IPS DF 6.9 (cell line): ENCODE measurements at regions not wholly inside any gene's neighbourhood (a gene's known extent, or its start where the extent isn't known, plus 50 kb on each side); places are given as distances from the start of the nearest gene placed in this dataset.

Source experiments
- DNase-seq: peaks from one replicate; pipeline ENCODE4 v3.0.0-alpha.2; 2013; ENCODE audit warnings: low read depth, low spot score
- H3K27ac ChIP-seq: one replicate; pipeline ENCODE4 v1.5.1; 2013; ENCODE audit warnings: low read length, control low read depth
- H3K27me3 ChIP-seq: 2 replicates; pipeline ENCODE4 v1.6.1; 2013; ENCODE audit warnings: mild to moderate bottlenecking, low read length; ENCODE audit not compliant: control insufficient read depth, insufficient read depth
- H3K36me3 ChIP-seq: 2 replicates; pipeline ENCODE4 v1.6.1; 2013; ENCODE audit warnings: low read length; ENCODE audit not compliant: control insufficient read depth, insufficient read depth
- H3K4me1 ChIP-seq: 2 replicates; pipeline ENCODE4 v1.6.1; 2013; ENCODE audit warnings: low read length; ENCODE audit not compliant: control insufficient read depth, insufficient read depth
- H3K4me3 ChIP-seq: 2 replicates; pipeline ENCODE4 v1.5.1; 2013; ENCODE audit warnings: mild to moderate bottlenecking, low read length
- H3K9me3 ChIP-seq: 2 replicates; pipeline ENCODE4 v1.6.1; 2013; ENCODE audit warnings: low read length, inconsistent platforms; ENCODE audit not compliant: control insufficient read depth, insufficient read depth
- WGBS: extraction: QIAGEN DNeasy Blood & Tissue Kit; methylation state at CpG from one replicate; pipeline ENCODE4 v1.1.7; 2013; ENCODE audit warnings: mixed read lengths, missing lambda C conversion rate; ENCODE audit not compliant: insufficient read length, insufficient coverage; 5-methylcytosine and 5-hydroxymethylcytosine counted together

DNA sequence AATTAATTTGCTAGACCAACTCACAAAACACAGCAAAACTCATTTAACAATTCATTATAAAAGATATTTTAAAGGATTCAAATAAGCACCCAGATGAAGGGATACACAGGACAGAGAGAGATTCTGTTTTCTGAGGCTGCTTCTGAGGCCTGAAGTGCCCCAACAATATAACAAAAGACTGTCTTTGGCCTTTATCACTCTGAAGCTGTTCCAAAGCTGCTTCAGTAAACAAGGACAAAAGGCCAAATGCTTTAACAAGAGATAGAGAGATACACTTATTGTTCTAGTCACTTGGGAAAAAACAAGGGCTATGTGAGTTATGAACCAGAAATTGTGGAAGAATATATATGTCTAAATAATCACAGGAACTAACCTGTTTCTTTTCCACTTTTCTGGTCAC, 223.7 kb downstream of the CXCL12 start:
- DNase-seq = no peak
- H3K9me3 ChIP-seq = no peaks in the 10 kb centered on the region
- no peaks in the 10 kb centered on the region for H3K4me1 ChIP-seq
- H3K27ac ChIP-seq = no peak overlapping the region
- no peaks in the 10 kb centered on the region for H3K27me3 ChIP-seq
- H3K4me3 ChIP-seq = no peak overlapping the region
- no peaks in the 10 kb centered on the region for H3K36me3 ChIP-seq

DNA sequence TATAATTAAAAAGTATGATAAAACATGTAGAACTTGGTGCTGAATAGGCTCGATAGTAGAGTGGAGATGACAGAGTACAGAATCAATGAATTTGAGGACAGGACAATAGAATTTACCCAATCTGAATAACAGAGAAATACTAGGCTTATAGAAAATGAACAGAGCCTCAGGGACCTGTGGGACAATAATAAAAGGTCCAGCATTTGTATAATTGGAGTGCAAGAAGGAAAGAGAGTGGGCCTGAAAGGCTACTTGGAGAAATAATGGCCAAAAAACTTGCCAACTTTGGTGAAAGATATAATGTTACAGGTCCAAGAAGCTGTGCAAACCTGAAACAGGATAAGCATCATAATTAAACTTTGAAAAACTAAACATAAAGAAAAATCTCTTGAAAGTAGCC, 227.3 kb downstream of the CXCL12 start:
- Histone ChIP-seq H3K4me3 (no peak overlapping the region), H3K27ac (no peak overlapping the region), H3K36me3 (no peaks in the 10 kb centered on the region), H3K4me1 (no peaks in the 10 kb centered on the region), H3K9me3 (no peaks in the 10 kb centered on the region), H3K27me3 (no peaks in the 10 kb centered on the region)
- no peak for DNase-seq
- no CpG with 5 or more reads among the region's 1 CpG for WGBS

DNA sequence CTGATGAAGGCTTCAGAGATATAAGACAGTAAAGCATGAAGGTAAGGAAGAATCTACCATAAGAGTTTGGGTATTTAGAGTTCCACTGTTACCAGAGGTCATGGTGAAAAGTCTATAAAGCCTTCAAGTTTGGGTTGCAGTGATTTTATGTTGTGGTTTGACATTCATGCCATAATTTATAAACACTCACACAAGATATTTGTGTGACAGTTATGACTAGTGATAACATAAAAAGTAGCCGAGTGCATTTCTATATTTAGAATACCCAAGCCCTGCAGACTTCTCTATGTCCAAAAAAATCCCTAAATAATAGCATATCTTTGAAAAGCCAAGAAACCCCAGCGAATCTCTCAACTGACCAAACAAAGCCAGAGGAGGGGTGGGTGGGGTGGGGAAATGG, 229.9 kb downstream of the CXCL12 start:
- no CpG with 5 or more reads among the region's 2 CpGs for WGBS
- no peak for DNase-seq
- no peak overlapping the region for H3K4me3 ChIP-seq

DNA sequence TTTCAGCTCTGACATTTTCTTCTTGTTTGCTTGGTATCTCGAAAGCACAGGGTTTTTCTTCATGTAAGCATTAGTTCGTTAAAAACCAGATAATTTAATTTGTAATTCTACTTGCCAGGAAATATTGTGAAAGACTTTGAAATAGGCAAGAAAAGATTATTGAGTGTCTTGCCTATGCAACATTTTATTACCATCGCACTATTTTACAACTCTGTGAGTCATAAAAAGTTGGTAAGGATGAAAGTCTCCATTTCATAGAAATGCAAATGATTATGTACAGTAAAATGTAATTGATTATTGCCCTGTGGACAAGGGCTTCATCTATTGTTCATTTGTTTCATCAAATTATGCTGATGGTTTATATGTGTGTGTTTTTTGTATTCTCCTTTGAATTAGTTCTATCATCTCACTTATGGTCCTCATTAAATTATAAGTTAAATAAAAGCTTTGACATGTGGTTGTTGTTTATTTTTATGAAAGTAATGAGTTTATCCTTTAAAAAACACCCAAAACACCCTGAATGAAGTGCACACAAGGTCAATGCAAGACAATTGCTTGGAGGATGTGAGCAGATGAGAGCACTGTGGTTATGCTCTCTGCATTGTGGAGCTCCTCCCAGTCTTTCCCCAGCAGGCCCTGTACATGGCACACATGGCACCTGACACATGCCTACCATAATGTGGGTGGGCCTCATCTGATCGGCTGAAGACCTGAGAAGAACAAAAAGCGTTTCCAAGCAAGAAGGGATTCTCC, 230.8 kb downstream of the CXCL12 start:
- no peaks in the 10 kb centered on the region for H3K27me3 ChIP-seq
- WGBS = no CpG with 5 or more reads among the region's 5 CpGs

More for the DNA sequence above, 229.9 kb downstream of the CXCL12 start:
- Histone ChIP-seq H3K27ac (no peak overlapping the region), H3K9me3 (peaks cover 2% of the 10 kb centered on the region), H3K36me3 (no peaks in the 10 kb centered on the region), H3K4me1 (no peaks in the 10 kb centered on the region), H3K27me3 (no peaks in the 10 kb centered on the region)

DNA sequence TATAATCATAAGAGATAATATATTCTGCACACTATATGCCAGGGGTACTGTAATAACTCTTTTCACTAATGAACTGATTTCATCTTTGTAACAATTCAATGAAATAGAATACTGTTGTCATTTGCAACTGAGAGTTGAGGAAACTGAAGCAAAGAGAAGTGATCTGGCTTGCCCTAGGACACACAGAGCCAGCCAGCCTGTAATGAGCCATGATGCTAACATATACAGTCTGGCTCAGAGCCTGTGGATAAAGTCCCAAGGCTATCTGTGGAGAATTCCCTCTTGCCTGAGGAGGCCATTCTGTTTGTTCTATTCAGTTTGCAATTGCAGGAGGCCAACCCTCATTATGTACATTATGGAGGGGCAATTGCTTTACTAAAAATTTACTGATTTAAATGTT, 241.3 kb downstream of the CXCL12 start:
- H3K9me3 ChIP-seq = no peaks in the 10 kb centered on the region
- H3K27ac ChIP-seq = no peak overlapping the region
- no peak for DNase-seq
- H3K4me1 ChIP-seq = no peaks in the 10 kb centered on the region
- no peaks in the 10 kb centered on the region for H3K27me3 ChIP-seq
- no peak overlapping the region for H3K4me3 ChIP-seq
- no peaks in the 10 kb centered on the region for H3K36me3 ChIP-seq

More for the DNA sequence above, 230.8 kb downstream of the CXCL12 start:
- peaks cover 2% of the 10 kb centered on the region for H3K9me3 ChIP-seq
- H3K4me3 ChIP-seq = no peak overlapping the region
- no peak for DNase-seq
- H3K36me3 ChIP-seq = no peaks in the 10 kb centered on the region
- H3K4me1 ChIP-seq = no peaks in the 10 kb centered on the region
- H3K27ac ChIP-seq = no peak overlapping the region

DNA sequence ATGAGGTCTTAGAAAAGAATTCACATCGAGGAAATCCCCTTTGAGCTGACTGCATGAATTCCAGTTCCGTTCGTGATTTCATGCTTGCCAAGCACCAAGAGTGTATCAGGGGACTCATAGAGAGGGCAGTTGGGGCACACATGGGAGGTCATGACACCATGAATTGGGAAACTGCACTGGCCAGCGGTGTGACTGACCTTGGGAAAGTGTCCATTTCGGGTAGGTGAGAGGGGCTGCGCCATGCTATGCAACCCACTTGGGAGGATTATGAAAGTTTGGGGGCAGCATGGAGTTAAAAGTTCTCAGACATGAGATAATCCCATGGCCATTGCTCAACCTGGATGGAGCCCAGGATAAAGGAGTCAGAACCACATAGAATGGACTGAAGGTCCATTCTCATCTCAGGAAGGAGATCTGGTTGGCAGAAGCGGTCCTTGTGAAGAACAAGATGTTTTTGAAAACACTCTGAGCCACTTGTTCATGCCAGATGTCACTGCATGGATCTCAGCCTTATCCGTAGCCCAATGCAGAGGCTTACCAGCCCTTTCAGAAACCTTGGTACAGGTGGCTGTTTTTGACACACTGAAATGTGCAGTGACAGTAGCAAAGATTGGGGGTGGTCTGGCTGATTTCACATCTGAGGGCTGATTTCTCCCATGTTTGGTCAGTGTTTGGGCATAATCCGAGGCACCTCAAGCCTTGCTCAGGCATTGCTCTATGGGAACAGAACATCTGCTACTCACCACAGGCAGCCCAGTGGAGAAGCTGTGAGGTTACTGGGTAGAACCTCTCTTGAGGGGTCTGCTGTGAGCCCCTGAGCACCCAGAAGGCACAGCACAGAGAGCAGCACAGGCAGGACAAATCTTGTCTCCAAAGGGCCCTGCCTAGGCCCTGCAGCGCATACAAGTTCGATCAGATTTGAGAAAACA, 252.3 kb downstream of the CXCL12 start:
- H3K27me3 ChIP-seq = no peaks in the 10 kb centered on the region
- no CpG with 5 or more reads among the region's 11 CpGs for WGBS
- no peaks in the 10 kb centered on the region for H3K9me3 ChIP-seq
- no peak overlapping the region for H3K4me3 ChIP-seq
- H3K36me3 ChIP-seq = no peaks in the 10 kb centered on the region
- DNase-seq = no peak
- H3K4me1 ChIP-seq = no peaks in the 10 kb centered on the region
- H3K27ac ChIP-seq = no peak overlapping the region

DNA sequence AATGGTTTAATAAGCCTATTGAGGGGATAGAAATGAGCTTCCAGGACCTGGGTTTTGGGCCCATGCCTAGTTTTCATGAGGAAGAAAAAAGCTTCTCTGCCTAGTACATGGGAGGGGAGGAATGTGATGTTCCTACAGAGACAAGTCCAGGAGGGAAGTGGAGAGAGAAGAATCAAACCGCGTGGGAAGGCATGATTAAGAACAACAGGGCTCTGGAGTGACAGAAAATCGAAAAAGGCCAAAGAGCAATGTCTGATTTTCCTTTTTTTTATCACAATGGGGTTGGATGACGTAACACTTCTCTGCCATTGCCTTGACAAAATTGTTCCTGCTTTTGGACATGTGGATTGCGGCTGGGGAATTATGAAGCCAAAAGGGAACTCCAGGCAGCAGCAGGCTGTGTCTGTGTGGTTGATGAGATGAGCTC, 258.6 kb downstream of the CXCL12 start:
- WGBS = no CpG with 5 or more reads among the region's 5 CpGs
- DNase-seq = no peak
- H3K27ac ChIP-seq = no peak overlapping the region
- no peak overlapping the region for H3K4me3 ChIP-seq
- H3K27me3 ChIP-seq = no peaks in the 10 kb centered on the region
- H3K36me3 ChIP-seq = no peaks in the 10 kb centered on the region
- no peaks in the 10 kb centered on the region for H3K4me1 ChIP-seq
- no peaks in the 10 kb centered on the region for H3K9me3 ChIP-seq

DNA sequence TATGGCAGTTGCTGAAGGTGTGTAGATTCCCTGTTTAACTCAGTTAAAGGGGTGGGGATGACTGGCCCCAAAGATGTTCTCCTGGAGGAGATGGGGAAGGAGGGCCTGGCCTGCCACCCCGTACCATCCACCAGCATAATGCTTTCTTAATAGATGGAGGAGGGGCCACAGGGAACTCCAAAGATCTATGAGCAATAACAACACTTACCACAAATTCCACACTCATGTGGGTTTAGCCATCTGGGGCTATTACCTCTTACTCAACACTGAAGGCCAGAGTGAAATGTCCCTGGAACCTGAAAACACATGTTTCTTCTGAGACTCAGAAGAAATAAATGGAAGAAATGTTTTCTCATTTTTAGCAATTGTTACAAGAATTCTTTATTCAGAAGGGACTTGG, 259.0 kb downstream of the CXCL12 start:
- Histone ChIP-seq H3K27ac (no peak overlapping the region), H3K9me3 (no peaks in the 10 kb centered on the region), H3K36me3 (no peaks in the 10 kb centered on the region), H3K4me1 (no peaks in the 10 kb centered on the region), H3K27me3 (no peaks in the 10 kb centered on the region), H3K4me3 (no peak overlapping the region)
- WGBS = no CpG with 5 or more reads among the region's 1 CpG
- no peak for DNase-seq

DNA sequence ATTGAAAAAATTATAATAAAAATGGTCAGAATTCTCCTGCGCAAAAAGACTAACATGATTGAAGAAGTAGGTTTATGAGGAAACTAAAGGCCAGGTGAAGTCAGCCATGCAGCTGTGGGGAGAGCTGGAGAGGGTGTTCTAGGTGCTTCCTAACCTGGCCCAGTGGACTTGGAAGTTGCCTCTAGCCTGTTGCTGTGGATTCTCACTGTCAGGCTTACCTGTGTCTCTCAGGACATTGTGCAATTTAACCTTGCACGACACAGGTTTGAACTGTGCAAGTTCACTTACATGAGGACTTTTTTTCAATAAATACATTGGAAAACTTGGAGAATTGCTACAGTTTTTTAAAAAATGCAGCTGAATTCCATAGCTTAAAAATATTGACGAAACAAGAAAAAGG, 266.4 kb downstream of the CXCL12 start:
- WGBS = no CpG with 5 or more reads among the region's 3 CpGs
- Histone ChIP-seq H3K36me3 (no peaks in the 10 kb centered on the region), H3K9me3 (no peaks in the 10 kb centered on the region), H3K4me3 (no peak overlapping the region), H3K27me3 (no peaks in the 10 kb centered on the region), H3K27ac (no peak overlapping the region), H3K4me1 (no peaks in the 10 kb centered on the region)
- DNase-seq = no peak

DNA sequence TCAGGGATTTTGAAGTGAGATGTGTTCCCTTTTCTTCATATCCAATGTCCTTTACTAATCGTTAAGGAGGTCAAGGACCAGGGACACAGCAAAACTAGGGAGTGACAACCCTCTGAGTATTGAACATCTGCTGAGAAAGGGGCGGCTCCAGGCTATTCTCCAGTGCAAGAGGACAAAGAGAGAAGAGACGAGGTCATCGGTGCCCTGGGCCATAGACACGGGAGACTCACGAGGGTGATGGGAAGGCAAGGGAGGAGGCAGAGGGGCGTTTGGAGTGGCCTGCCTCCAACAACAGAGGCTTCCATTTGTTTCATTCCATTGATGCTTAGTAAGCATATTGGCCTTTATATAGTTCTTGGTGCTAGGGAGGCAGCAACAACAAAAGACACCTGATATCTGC, 268.4 kb downstream of the CXCL12 start:
- H3K4me1 ChIP-seq = no peaks in the 10 kb centered on the region
- WGBS = no CpG with 5 or more reads among the region's 7 CpGs
- no peaks in the 10 kb centered on the region for H3K27me3 ChIP-seq
- no peak overlapping the region for H3K4me3 ChIP-seq
- no peaks in the 10 kb centered on the region; the same call in 1 of the 2 replicates for H3K9me3 ChIP-seq
- no peak for DNase-seq
- no peak overlapping the region for H3K27ac ChIP-seq
- H3K36me3 ChIP-seq = no peaks in the 10 kb centered on the region
